ENCODE measurements at regions not wholly inside any gene's neighbourhood (a gene's known extent, or its start where the extent isn't known, plus 50 kb on each side); places are given as distances from the start of the nearest gene placed in this dataset.
"Not testable (repeated sequence)": the region's sequence is repeated elsewhere in the genome, so short reads cannot be mapped to it uniquely, and the experiment has no call there.

- DNase-seq (ENCODE audit: missing footprints); ATAC-seq; intact Hi-C loops (cut with DNase I): not testable (repeated sequence)
These were observed 309.9 kb upstream of the SOX1 start for GRCh38 chr13:111757094-111757493.

- intact Hi-C loops (cut with DNase I); ATAC-seq; DNase-seq (ENCODE audit: missing footprints): not testable (repeated sequence)
These were observed 309.3 kb upstream of the SOX1 start for GRCh38 chr13:111757618-111758017.

- intact Hi-C loops (cut with DNase I); ATAC-seq; DNase-seq (ENCODE audit: missing footprints): not testable (repeated sequence)
These were observed 303.7 kb upstream of the SOX1 start for GRCh38 chr13:111763001-111763872.

GRCh38 chr13:111764550-111764949 lies 302.4 kb upstream of the SOX1 start:
- intact Hi-C loops (cut with DNase I); DNase-seq (ENCODE audit: missing footprints); ATAC-seq: not testable (repeated sequence)

GRCh38 chr13:111764996-111765395 lies 302.0 kb upstream of the SOX1 start:
- DNase-seq (ENCODE audit: missing footprints); ATAC-seq; intact Hi-C loops (cut with DNase I): not testable (repeated sequence)

- DNase-seq (ENCODE audit: missing footprints); intact Hi-C loops (cut with DNase I); ATAC-seq: not testable (repeated sequence)
These were observed 291.2 kb upstream of the SOX1 start for GRCh38 chr13:111775718-111776117.

GRCh38 chr13:111777351-111777750 lies 289.6 kb upstream of the SOX1 start:
- ATAC-seq; intact Hi-C loops (cut with DNase I); DNase-seq (ENCODE audit: missing footprints): not testable (repeated sequence)

GRCh38 chr13:111781395-111781794 lies 285.6 kb upstream of the SOX1 start:
- DNase-seq (ENCODE audit: missing footprints); intact Hi-C loops (cut with DNase I); ATAC-seq: not testable (repeated sequence)

GRCh38 chr13:111787321-111787720 lies 279.6 kb upstream of the SOX1 start:
- ATAC-seq; DNase-seq (ENCODE audit: missing footprints); intact Hi-C loops (cut with DNase I): not testable (repeated sequence)

- DNase-seq (ENCODE audit: missing footprints) = no peak
- intact Hi-C loops (cut with DNase I) = no loop called here
- ATAC-seq = no peak
These were observed 277.9 kb upstream of the SOX1 start for GRCh38 chr13:111789011-111789410.

GRCh38 chr13:111789420-111789819 lies 277.5 kb upstream of the SOX1 start:
- DNase-seq (ENCODE audit: missing footprints) = peak; percentile 22
- intact Hi-C loops (cut with DNase I) = no loop called here
- ATAC-seq = no peak

GRCh38 chr13:111790621-111791020 lies 276.3 kb upstream of the SOX1 start:
- no peak for ATAC-seq
- intact Hi-C loops (cut with DNase I) = no loop called here
- DNase-seq (ENCODE audit: missing footprints) = no peak

- intact Hi-C loops (cut with DNase I) = no loop called here
- no peak for ATAC-seq
- DNase-seq (ENCODE audit: missing footprints) = peak; percentile 41
These were observed 275.8 kb upstream of the SOX1 start for GRCh38 chr13:111791131-111791530.

- DNase-seq (ENCODE audit: missing footprints) (peak; percentile 35), ATAC-seq (no peak)
- intact Hi-C loops (cut with DNase I) = no loop called here
These were observed 274.0 kb upstream of the SOX1 start for GRCh38 chr13:111792956-111793355.

Data from Right ventricle myocardium inferior (tissue), 1 donor.